Right ventricle myocardium inferior (tissue), 1 donor: ENCODE measurements at regions not wholly inside any gene's neighbourhood (a gene's known extent, or its start where the extent isn't known, plus 50 kb on each side); places are given as distances from the start of the nearest gene placed in this dataset.
"Not testable (repeated sequence)": the region's sequence is repeated elsewhere in the genome, so short reads cannot be mapped to it uniquely, and the experiment has no call there.

ENCODE experiments used
- ATAC-seq: fragments of 200-7000 bp; cut with Tn5 transposase; one replicate; pipeline ENCODE4 v1.9.1; 2020; ENCODE audit warnings: mild to moderate bottlenecking, moderate library complexity
- DNase-seq: peaks from one replicate; pipeline ENCODE4 v3.0.0; 2021; ENCODE audit errors: missing footprints
- intact Hi-C: fragments of 100-400 bp; cut with DNase I; formaldehyde crosslinking; loops from one replicate; pipeline ENCODE4 v1.11.0; 2022
- donor health status: DM: no; HTN: yes; CAD: no; lungs with severe emphysema.

DNA sequence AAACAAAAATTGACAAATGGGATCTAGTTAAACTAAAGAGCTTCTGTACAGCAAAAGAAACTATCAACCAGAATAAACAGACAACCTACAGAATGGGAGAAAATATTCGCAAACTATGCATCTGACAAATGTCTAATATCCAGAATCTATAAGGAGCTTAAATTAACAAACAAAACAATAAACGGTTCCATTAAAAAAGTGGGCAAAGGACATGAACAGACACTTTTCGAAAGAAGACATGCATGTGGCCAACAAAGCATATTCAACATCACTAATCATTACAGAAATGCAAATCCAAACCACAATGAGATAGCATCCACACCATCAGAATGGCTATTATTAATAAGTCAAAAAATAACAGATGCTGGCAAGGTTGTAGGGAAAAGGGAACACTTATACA is 50.5 kb upstream of the MED13L start:
- intact Hi-C loops, ATAC-seq, DNase-seq: not testable (repeated sequence)

DNA sequence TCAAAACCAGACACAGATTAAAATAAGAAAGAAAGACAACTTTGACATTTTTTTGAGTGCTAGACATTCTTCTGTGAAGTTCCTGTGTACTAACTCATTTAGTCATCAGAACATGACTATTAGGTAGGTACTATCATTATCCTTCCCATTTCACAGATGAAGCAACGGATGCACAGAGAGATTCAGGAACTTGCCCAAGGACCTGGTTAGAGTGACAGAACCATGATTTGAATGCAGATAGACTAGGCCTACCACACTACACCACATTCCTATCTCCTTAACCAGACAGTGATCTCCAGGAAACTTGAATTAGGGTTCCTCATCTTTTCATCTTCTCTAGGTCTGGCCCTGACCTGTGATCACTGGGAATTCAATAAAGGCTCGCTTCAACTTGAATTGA is 54.4 kb upstream of the MED13L start:
- intact Hi-C loops = no loop called here
- DNase-seq (no peak), ATAC-seq (no peak)

DNA sequence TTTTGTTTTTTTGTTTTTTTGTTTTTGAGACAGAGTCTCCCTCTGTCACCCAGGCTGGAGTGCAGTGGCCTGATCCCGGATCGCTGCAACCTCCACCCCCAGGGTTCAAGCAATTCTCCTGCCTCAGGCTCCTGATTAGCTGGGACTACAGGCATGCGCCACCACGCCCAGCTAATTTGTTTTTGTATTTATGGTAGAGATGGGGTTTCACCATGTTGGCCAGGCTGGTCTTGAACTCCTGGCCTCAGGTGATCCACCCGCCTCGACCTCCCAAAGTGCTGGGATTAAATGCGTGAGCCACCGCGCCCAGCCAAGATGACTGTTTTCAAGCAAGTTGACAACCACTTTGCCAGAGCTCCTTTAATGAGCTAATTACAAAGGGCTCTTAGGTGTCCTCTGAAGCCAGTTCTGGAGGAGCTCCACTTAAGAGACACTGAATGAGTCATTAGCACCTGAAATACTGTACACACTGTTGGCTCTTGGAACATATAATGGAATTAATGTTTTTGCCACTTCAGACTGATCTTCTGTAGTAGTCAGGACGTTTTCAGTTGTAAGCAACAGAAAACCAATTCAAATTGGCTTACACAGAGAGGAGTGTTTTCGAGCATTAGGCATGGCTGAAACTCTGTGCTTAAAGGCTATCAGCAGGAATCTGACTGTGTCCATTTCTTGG is 55.4 kb upstream of the MED13L start:
- intact Hi-C loops = no loop called here
- DNase-seq = no peak
- no peak for ATAC-seq

DNA sequence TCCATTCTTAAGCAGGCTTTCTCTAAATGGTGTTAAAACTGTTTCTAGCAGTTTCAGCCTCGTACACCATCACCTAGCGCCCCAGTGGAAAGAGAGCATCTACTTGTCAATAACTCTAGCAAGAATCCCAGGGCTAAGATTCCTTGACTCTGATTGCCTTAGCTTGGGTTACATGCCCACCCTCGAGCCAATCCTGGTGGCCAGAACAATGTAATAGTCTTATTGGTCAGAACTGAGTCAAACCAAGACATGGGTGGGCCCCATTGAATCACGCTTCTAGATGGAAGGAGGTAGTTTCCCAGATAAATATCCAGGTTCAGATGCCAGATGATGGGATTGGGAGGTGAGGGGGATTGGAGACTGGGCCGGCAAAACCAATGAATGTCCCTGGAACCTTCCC is 55.9 kb upstream of the MED13L start:
- intact Hi-C loops = no loop called here
- no peak for ATAC-seq
- no peak for DNase-seq

DNA sequence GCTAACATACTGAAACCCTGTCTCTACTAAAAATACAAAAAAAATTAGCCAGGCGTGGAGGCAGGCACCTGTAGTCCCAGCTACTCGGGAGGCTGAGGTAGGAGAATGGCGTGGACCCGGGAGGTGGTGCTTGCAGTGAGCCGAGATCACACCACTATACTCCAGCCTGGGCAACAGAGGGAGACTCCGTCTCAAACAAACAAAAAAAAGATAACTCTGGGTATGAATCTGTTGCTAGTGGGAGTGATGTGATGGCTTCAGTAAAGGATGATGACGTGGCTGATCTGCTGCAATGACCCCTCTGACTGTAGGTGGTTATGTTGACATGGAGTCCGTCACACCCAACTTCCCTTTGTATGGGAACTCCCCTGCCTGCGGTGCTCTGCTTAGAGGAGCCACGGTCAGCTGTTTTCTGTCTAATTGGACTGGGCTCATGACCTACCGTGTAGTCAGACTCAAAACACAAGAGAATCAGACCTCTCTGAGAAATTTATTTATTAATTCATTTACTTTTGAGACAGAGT is 59.1 kb upstream of the MED13L start:
- DNase-seq (no peak), ATAC-seq (no peak)
- intact Hi-C loops = no loop called here

DNA sequence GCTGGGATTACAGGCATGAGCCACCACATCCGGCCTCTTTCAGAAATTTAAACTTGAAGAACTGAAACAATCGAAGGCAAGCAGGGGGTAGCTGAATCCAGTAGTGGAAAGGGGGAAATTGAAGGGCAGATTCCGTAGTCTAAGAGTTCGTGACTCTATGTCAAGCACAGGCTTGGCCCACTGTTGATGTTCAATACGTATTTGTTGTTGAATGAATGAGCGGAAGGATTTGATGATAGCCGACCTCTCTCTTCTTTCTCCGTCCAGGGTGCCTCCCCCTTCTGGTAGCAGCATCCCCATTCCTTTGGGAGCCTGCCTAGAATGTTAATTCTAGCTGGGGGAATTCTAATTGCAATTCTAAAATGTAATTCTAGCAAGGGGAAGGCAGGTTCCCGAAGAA is 59.8 kb upstream of the MED13L start:
- intact Hi-C loops = no loop called here
- DNase-seq (no peak), ATAC-seq (no peak)

DNA sequence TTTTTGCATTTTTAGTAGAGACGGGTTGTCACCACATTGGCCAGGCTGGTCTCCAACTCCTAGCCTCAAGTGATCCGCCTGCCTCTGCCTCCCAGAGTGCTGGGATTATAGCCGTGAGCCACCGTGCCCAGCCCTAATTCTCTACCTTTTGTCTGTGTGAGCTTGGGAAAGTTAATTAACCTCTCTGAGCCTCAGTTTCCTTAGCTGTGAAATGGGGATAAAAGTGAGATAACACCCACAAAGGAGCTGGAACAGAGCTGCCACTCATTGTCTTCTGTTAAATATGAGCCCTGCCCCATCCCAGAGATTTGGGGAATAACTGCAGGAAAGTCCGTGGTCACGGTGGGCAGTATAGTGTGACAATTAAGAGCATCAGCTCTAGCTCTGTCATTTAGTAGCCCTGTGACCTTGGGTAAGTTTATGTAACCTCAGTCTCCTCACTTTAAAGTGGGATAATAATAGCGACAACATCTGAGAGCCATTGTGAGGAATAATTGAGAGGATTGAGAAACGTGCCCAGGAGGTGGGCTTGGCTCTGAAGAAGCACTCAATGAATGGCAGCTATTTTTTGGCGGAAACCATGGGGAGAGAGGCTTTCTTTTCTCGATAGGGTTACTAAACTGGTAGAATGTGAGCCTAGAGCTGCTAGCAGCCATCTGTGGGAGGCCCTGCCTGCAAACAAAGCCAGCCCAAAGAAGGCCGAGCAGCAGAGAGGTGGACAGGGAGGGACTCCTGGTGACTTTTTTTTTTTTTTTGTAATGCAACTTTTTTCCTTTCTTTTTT is 60.8 kb upstream of the MED13L start:
- ATAC-seq (no peak), DNase-seq (no peak)
- intact Hi-C loops = no loop called here

DNA sequence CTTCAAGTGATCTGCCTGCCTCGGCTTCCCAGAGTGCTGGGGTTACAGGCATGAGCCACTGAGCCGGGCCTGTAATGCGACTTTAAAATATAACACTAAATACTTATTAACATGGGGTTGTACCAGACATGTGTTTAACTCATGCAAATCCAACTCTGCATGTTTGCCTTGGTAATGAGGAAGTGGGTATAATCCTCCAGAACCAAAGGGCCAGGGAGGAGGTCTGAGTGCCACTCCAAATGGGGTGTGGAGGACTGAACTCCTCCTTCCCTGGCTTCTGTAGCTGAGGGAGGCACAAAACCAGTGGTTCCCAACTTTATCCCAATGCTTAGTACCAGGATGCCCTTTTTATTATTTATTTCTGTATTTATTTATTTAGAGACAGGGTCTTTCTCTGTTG is 61.6 kb upstream of the MED13L start:
- ATAC-seq (no peak), DNase-seq (no peak)
- intact Hi-C loops = no loop called here

DNA sequence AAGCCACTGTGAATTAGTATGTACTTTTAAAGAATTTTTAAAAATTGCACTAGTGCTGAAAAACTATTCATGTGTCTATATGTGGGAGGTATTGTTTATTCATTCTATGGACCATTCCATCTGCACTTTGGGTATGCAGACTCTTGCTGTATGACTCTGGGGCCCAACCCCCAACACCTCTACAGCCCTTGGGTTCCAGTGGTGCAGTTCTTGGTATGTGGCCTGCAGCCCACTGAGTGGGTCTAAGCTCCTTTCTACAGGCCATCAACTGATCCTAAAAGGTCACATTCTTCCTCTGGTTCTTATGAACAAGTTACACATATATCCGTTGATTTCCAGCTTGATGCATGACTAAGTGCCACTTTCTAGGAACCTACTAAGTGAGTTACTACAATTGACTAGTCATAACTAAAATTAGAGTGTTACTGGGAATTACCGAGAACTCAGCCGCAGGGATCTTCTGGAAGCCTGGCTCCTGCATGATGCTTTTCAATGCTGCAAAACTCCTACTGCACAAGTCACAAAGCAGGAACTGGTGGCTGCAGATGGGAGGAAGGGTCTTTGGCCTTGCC is 62.4 kb upstream of the MED13L start:
- DNase-seq (no peak), ATAC-seq (no peak)
- intact Hi-C loops = no loop called here

DNA sequence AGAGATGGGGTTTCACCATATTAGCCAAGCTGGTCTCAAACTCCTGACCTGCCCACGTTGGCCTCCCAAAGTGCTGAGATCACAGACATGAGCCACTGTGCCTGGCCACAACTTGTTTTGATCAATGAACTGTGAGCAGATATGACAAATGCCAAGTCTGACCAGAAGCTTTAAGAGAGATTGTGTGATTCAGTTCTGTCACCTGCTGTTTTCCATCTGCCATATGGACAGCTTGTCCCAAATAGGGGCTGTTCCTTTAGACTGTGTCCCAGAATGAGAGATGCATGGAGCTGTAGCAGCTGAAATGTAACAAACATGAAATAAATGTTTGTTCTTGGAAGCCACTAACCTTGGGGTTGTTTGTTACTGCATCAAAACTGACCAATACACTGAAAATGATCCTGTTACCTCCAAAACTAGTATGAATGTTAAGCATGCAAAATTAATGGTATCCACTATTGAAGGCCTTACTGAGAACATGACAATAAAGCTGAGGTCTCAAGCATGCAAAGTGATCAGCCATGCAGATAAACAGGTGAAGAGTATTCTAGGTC is 65.9 kb upstream of the MED13L start:
- intact Hi-C loops = no loop called here
- no peak for DNase-seq
- ATAC-seq = no peak

DNA sequence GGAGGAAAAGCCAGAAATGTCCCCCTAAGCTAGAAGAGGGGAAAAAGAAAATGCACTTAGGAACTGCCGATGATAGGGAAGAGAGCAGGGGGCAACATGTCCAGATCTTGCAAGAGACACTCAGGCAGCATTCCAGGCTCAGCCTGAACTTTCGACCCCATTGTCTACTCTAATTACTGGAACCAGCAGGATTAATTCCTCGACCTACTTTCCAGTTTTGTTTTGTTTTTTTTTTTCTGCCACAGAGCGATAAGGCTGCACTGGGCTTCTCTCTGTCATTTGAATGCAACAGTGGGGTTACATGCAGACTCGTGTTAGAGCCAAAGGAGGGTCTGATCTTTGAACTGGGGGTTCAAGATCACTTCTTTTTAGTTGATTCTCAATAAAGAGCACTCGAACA is 68.7 kb upstream of the MED13L start:
- ATAC-seq = no peak
- intact Hi-C loops = no loop called here
- no peak for DNase-seq

DNA sequence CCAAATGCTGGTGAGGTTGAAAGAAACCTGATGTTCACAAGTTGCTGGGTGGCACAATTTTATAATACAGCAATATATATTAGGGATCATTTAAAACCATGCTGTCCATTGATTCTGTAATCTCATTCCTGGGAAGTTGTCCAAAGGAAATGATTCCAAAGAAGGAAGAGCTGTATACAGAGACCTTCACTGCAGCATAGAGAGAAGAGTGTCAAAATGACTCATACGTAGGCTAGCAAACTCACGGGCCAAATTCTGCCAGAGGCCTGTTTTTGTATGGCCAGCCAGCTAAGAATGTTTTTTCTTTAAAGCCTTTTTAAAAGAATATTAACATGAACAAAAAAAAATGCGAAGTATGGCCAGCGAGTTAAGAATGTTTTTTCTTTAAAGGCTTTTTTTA is 69.2 kb upstream of the MED13L start:
- ATAC-seq (peak; percentile 59), DNase-seq (no peak)
- intact Hi-C loops = no loop called here

DNA sequence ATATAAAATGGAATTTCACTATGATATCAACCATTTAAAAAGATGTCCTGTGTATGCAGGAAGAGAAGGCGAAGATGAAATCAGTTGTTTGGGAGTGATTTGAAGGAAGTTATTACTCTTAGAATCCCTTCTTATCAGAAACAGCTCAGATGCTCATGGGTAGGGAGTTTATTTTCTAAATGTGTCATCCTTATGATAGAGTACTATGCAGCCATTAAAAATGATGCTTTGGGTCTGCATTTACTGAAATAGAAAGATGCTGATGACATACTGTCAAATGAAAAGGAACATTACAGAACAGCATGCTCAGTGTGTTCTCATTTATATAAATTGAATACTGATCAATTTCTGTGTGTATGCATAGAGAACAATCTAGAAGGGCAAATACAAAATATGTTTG is 69.8 kb upstream of the MED13L start:
- DNase-seq (no peak), ATAC-seq (no peak)
- intact Hi-C loops = no loop called here

DNA sequence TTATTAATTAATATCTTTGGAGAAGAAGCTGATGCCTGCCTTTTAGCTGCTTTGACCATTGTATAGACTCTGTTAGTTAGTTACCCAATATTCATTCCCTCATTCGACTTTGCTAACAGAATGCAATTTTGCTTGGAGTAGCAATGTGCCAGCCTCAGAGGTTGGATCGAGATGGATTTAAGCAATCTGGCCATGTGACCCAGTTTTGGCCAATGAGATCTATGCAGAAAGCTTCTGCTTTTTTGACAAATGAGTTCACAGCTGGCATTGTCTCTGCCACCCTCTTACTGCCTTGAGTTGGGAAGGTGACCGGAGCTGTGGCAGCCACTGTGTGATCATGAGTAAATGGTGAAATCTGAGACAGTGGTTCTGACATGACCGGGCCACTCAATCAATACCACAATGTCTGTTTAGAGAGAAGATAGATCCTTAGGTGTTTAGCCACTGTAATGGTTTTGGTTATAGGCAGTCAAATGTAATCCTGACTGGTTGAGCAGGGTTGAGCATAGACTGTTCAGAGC is 74.9 kb upstream of the MED13L start:
- DNase-seq (no peak), ATAC-seq (no peak)
- intact Hi-C loops = no loop called here

DNA sequence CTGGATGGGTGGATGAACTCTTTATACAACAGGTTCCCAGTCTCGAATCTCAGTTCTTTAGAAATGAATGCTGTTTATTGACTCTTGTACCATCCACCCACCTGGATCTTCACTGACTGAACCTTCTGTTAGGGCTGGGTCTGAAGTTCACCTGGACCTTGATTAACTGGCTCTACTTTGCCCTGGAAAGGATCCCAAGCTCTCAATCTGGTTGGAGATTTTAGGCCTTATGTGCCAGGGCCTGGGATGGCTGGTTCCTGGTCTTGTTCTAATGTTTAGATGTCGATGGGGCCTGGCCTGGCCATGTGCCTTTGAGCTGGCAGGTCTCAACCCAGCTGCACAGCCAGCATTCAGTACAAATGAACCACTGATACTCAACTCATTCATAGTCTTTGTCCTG is 76.5 kb upstream of the MED13L start:
- intact Hi-C loops = no loop called here

DNA sequence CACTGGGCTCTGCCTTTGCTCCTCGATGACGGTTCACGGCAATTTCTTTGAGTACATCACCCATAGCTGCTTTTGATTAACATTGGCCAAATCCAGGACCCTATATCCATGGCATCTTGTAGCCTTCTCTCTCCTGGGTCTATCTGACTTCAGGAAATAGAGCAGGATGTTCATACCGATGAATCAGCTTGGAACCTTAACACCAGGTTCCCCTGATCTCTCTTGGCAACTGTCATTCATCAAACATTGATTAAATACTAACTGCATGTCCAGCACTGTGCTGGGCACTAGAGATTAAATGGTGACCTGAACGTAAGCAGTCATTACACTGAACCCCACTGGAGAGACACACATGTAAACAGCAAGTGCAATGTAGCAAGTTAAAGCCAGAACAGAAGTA is 77.0 kb upstream of the MED13L start:
- no peak for ATAC-seq
- DNase-seq = no peak
- intact Hi-C loops = no loop called here

More for the DNA sequence above, 76.5 kb upstream of the MED13L start:
- DNase-seq (no peak), ATAC-seq (no peak)

DNA sequence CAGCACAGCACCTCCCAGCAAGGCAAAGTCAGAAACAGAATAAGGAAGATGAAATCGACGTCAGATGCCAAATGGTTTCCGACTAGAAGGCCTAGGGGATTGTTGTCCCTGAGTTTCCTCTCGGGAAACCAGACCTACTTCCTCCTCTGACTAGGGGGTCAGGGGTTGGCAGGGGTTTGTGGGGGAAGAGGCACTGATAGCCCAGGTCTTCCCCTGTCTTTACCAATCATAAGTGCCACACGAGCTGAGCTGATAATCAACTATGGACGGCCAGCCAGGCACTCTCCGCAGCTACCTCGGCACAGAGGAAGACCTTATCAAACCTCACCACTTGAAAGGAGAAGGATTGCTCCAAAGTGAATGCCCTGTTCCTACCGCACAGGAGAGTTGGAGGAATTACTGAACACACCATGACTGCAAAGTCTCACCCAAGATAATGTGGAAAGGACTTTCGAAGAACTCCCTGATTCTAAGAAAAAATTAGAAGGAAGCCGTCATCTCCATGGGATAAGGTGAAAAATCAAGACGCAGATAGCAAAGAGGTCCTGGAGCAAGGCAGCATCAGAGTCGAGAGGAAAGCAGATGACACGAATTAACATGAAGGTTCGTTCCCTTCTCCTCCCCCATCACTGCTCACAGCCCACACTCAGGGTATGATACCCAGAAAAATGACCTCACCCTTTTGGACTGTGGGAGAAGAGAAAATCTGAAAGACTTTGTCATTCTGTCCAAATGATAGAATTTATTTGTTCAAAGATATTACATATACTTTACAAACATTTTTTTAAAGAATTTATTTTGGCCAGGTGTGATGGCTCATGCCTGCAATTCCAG is 77.7 kb upstream of the MED13L start:
- ATAC-seq (no peak), DNase-seq (no peak)
- intact Hi-C loops = no loop called here

DNA sequence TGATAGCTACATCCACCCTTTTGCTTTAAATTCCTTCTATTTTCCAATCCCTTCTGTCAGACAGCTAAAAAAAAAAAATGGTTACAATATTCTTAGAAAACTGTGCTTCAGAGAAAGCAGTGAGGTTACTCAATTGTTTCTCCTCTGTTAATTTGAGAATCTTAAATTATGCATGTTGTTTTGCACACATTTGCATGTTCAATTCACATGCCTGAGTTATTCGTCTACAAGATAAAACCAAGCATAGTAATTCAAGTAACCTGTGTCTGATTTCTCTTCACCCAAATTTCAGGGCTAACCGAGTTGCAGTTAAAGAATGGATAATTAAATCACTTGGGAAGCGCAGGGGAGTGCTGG is 81.0 kb upstream of the MED13L start:
- no peak for DNase-seq
- ATAC-seq = no peak
- intact Hi-C loops = loop anchor here (2.0 kb wide), 2 partner anchors 40 to 82 kb away; partner anchors contain the start of gene MED13L
